WTC11 (cell line): ENCODE measurements at regions not wholly inside any gene's neighbourhood (a gene's known extent, or its start where the extent isn't known, plus 50 kb on each side); places are given as distances from the start of the nearest gene placed in this dataset.

Experiments used
- ATAC-seq: fragments of 200-7000 bp; cut with Tn5 transposase; 2 replicates; pipeline ENCODE4 v1.10.0; 2021; ENCODE audit warnings: mild to moderate bottlenecking, moderate library complexity
- CTCF ChIA-PET: fragments of 300-600 bp; sonication (Branson Sonifier 250); formaldehyde crosslinking; loops from one replicate; lab custom pipeline; 2021; ENCODE audit warnings: antibody characterized with exemption; lab: Charles Lee
- POLR2A ChIA-PET: fragments of 350-600 bp; sonication (Branson Sonifier 250); formaldehyde crosslinking; loops from one replicate; lab custom pipeline; 2021; ENCODE audit warnings: antibody characterized with exemption; lab: Charles Lee
- DNase-seq: peaks from one replicate; pipeline ENCODE4 v3.0.0; 2021; ENCODE audit warnings: low spot score
- H3K27ac Mint-ChIP-seq: 2 replicates; pipeline ENCODE4 v1.8.0; 2021; ENCODE audit warnings: mixed read lengths
- H3K27me3 Mint-ChIP-seq: 2 replicates; pipeline ENCODE4 v1.8.0; 2021; ENCODE audit warnings: low read depth, mild to moderate bottlenecking, moderate library complexity, mixed read lengths
- H3K36me3 Mint-ChIP-seq: 2 replicates; pipeline ENCODE4 v1.8.0; 2021; ENCODE audit warnings: mixed read lengths
- H3K4me1 Mint-ChIP-seq: 2 replicates; pipeline ENCODE4 v1.8.0; 2022; ENCODE audit warnings: mixed read lengths
- H3K4me3 Mint-ChIP-seq: 2 replicates; pipeline ENCODE4 v1.8.0; 2021; ENCODE audit warnings: mild to moderate bottlenecking, moderate library complexity, mixed read lengths
- H3K9me3 Mint-ChIP-seq: 2 replicates; pipeline ENCODE4 v1.8.0; 2021; ENCODE audit warnings: mixed read lengths
- CREB1 ChIP-seq: sonication (generic); formaldehyde crosslinking; IDR thresholded peaks from 2 replicates; pipeline ENCODE4 v1.8.0; 2023; ENCODE audit warnings: mild to moderate bottlenecking, missing genetic modification reagents
- CTCF ChIP-seq: fragments of 200-600 bp; IDR thresholded peaks from 2 replicates; pipeline ENCODE4 v1.8.0; 2022; ENCODE audit warnings: antibody characterized with exemption
- EMX1 ChIP-seq: fragments of 250-450 bp; sonication (Bioruptor Pico); IDR thresholded peaks from 2 replicates; pipeline ENCODE4 v1.8.0; 2021; ENCODE audit warnings: mild to moderate bottlenecking
- FOXP1 ChIP-seq: sonication (generic); formaldehyde crosslinking; IDR thresholded peaks from 2 replicates; pipeline ENCODE4 v1.8.0; 2022; ENCODE audit warnings: missing genetic modification reagents, mild to moderate bottlenecking, moderate library complexity, borderline replicate concordance
- HMGA2 ChIP-seq: fragments of 250-450 bp; sonication (Bioruptor Pico); IDR thresholded peaks from 2 replicates; pipeline ENCODE4 v1.4.0; 2021; ENCODE audit warnings: mild to moderate bottlenecking, moderate library complexity
- KAT7 ChIP-seq: sonication (generic); formaldehyde crosslinking; IDR thresholded peaks from 2 replicates; pipeline ENCODE4 v1.8.1; 2023; ENCODE audit warnings: missing genetic modification reagents, mild to moderate bottlenecking, borderline replicate concordance
- NFATC4 ChIP-seq: fragments of 250-450 bp; sonication (Bioruptor Pico); IDR thresholded peaks from 2 replicates; pipeline ENCODE4 v1.9.0; 2021; ENCODE audit warnings: mild to moderate bottlenecking
- NR3C1 ChIP-seq: sonication (generic); formaldehyde crosslinking; conservative IDR thresholded peaks from 2 replicates; pipeline ENCODE4 v1.8.1; 2023; ENCODE audit warnings: low read depth, mild to moderate bottlenecking, missing genetic modification reagents
- OVOL2 ChIP-seq: fragments of 250-450 bp; sonication (Bioruptor Pico); IDR thresholded peaks from 2 replicates; pipeline ENCODE4 v1.9.0; 2021; ENCODE audit warnings: mild to moderate bottlenecking, borderline replicate concordance
- PRRX2 ChIP-seq: fragments of 250-450 bp; sonication (Bioruptor Pico); IDR thresholded peaks from 2 replicates; pipeline ENCODE4 v1.8.0; 2021; ENCODE audit warnings: mild to moderate bottlenecking
- SMAD3 ChIP-seq: sonication (generic); formaldehyde crosslinking; IDR thresholded peaks from 2 replicates; pipeline ENCODE4 v1.8.0; 2022; ENCODE audit warnings: missing genetic modification reagents, mild to moderate bottlenecking, borderline replicate concordance
- SMAD4 ChIP-seq: sonication (generic); formaldehyde crosslinking; IDR thresholded peaks from 2 replicates; pipeline ENCODE4 v1.8.0; 2022; ENCODE audit warnings: mild to moderate bottlenecking, missing genetic modification reagents
- SP1 ChIP-seq: sonication (generic); formaldehyde crosslinking; conservative IDR thresholded peaks from 2 replicates; pipeline ENCODE4 v1.8.1; 2022; ENCODE audit warnings: missing genetic modification reagents
- TCF7 ChIP-seq: sonication (generic); formaldehyde crosslinking; IDR thresholded peaks from 2 replicates; pipeline ENCODE4 v1.8.0; 2022; ENCODE audit warnings: mild to moderate bottlenecking, low read depth, missing genetic modification reagents, moderate library complexity
- TEAD1 ChIP-seq: sonication (generic); formaldehyde crosslinking; IDR thresholded peaks from 2 replicates; pipeline ENCODE4 v1.8.0; 2022; ENCODE audit warnings: mild to moderate bottlenecking, missing genetic modification reagents
- USF1 ChIP-seq: sonication (generic); formaldehyde crosslinking; IDR thresholded peaks from 2 replicates; pipeline ENCODE4 v1.8.0; 2022; ENCODE audit warnings: mild to moderate bottlenecking, missing genetic modification reagents
- ZNF423 ChIP-seq: fragments of 250-450 bp; sonication (Bioruptor Pico); IDR thresholded peaks from 2 replicates; pipeline ENCODE4 v2.1.2; 2022; ENCODE audit warnings: mild to moderate bottlenecking, moderate library complexity
- TF ChIP-seq, protein P1 (sequence below): sonication (generic); formaldehyde crosslinking; IDR thresholded peaks from 2 replicates; pipeline ENCODE4 v1.8.0; 2022; ENCODE audit warnings: mild to moderate bottlenecking, missing genetic modification reagents
- TF ChIP-seq, protein P2 (sequence below): sonication (generic); formaldehyde crosslinking; IDR thresholded peaks from 2 replicates; pipeline ENCODE4 v1.8.1; 2022; ENCODE audit warnings: mild to moderate bottlenecking, moderate library complexity, missing genetic modification reagents
- TF ChIP-seq, protein P3 (sequence below): sonication (generic); formaldehyde crosslinking; IDR thresholded peaks from 2 replicates; pipeline ENCODE4 v1.8.1; 2022; ENCODE audit warnings: low read depth, missing genetic modification reagents, borderline replicate concordance

- no peak for TF ChIP-seq CTCF
Measured at GRCh38 chr21:17436626-17437111, 76.2 kb upstream of the CXADR start (continued).

GRCh38 chr21:17438635-17439034 lies 74.2 kb upstream of the CXADR start:
- Mint-ChIP-seq H3K9me3 (no peaks in the 10 kb centered on the region), H3K27ac (peak overlapping the region; percentile 2), H3K27me3 (peaks cover 12% of the 10 kb centered on the region), H3K4me1 (peaks cover 42% of the 10 kb centered on the region), H3K36me3 (no peaks in the 10 kb centered on the region), H3K4me3 (peak overlapping the region; percentile 37)
- TF ChIP-seq, protein P1, sequence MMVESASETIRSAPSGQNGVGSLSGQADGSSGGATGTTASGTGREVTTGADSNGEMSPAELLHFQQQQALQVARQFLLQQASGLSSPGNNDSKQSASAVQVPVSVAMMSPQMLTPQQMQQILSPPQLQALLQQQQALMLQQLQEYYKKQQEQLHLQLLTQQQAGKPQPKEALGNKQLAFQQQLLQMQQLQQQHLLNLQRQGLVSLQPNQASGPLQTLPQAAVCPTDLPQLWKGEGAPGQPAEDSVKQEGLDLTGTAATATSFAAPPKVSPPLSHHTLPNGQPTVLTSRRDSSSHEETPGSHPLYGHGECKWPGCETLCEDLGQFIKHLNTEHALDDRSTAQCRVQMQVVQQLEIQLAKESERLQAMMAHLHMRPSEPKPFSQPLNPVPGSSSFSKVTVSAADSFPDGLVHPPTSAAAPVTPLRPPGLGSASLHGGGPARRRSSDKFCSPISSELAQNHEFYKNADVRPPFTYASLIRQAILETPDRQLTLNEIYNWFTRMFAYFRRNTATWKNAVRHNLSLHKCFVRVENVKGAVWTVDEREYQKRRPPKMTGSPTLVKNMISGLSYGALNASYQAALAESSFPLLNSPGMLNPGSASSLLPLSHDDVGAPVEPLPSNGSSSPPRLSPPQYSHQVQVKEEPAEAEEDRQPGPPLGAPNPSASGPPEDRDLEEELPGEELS (CRISPR knock-in tag) = 0 out of 2 replicates have a peak, but pooled peaks have one; percentile 19
- no peak for TF ChIP-seq CREB1 (CRISPR knock-in tag)
- no peak for TF ChIP-seq NFATC4
- no peak for TF ChIP-seq SMAD4 (CRISPR knock-in tag)
- 0 out of 2 replicates have a peak, but pooled peaks have one; percentile 18 for TF ChIP-seq SP1
- no peak for TF ChIP-seq KAT7
- TF ChIP-seq ZNF423 (CRISPR knock-in tag) = peak; percentile 82; the same call in 1 of the 2 replicates
- CTCF ChIA-PET = interaction anchor here (1.1 kb wide), 1 partner anchor 74 kb away, joined by 4 read pairs; the partner anchor contains the start of gene CXADR
- peak; percentile 98 for ATAC-seq
- POLR2A ChIA-PET = interaction anchor here (0.6 kb wide), 1 partner anchor 143 kb away, joined by 6 read pairs; no protein-coding TSS in a partner anchor
- DNase-seq = peak; percentile 45

DNA sequence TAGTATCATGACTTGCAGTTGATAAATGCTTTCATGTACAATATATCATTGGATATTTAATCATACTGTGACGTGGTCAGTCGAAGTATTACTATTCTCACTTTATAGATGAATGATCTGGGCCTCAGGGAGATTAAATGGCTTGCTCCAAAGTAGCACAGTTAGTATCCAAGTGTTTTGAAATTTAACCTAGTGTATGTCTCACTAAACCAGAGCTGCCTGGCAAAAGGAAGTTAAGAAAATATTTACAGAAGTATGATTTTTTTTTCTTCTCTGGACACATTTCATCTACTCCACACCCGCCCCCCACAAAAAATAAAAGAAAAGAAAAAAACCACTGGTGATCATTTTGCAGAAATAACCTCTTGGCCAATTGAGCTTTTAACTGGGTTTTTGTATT lies 71.9 kb upstream of the CXADR start:
- TF ChIP-seq CREB1 (CRISPR knock-in tag) (no peak), SMAD3 (CRISPR knock-in tag) (no peak), TEAD1 (CRISPR knock-in tag) (no peak), NR3C1 (CRISPR knock-in tag) (no peak), OVOL2 (CRISPR knock-in tag) (no peak), HMGA2 (no peak), USF1 (no peak), PRRX2 (no peak), TCF7 (CRISPR knock-in tag) (no peak), EMX1 (CRISPR knock-in tag) (no peak), FOXP1 (CRISPR knock-in tag) (no peak)
- TF ChIP-seq, protein P2, sequence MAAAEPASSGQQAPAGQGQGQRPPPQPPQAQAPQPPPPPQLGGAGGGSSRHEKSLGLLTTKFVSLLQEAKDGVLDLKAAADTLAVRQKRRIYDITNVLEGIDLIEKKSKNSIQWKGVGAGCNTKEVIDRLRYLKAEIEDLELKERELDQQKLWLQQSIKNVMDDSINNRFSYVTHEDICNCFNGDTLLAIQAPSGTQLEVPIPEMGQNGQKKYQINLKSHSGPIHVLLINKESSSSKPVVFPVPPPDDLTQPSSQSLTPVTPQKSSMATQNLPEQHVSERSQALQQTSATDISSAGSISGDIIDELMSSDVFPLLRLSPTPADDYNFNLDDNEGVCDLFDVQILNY (CRISPR knock-in tag) = no peak
- TF ChIP-seq, protein P3, sequence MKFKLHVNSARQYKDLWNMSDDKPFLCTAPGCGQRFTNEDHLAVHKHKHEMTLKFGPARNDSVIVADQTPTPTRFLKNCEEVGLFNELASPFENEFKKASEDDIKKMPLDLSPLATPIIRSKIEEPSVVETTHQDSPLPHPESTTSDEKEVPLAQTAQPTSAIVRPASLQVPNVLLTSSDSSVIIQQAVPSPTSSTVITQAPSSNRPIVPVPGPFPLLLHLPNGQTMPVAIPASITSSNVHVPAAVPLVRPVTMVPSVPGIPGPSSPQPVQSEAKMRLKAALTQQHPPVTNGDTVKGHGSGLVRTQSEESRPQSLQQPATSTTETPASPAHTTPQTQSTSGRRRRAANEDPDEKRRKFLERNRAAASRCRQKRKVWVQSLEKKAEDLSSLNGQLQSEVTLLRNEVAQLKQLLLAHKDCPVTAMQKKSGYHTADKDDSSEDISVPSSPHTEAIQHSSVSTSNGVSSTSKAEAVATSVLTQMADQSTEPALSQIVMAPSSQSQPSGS (CRISPR knock-in tag) = no peak
- TF ChIP-seq, all 79 proteins: peak for 0
- ATAC-seq (no peak), DNase-seq (no peak)
- Mint-ChIP-seq H3K4me1 (peaks cover 42% of the 10 kb centered on the region), H3K27ac (no peak overlapping the region), H3K27me3 (peaks cover 12% of the 10 kb centered on the region), H3K36me3 (no peaks in the 10 kb centered on the region), H3K9me3 (no peaks in the 10 kb centered on the region), H3K4me3 (no peak overlapping the region)
- ChIA-PET POLR2A (no interaction called here), CTCF (interaction anchor here (1.0 kb wide), 1 partner anchor 114 kb away, joined by 4 read pairs; no protein-coding TSS in a partner anchor)
